ENCODE measurements at regions not wholly inside any gene's neighbourhood (a gene's known extent, or its start where the extent isn't known, plus 50 kb on each side); places are given as distances from the start of the nearest gene placed in this dataset.

GRCh38 chr6:87794922-87795885 lies 93.2 kb upstream of the AKIRIN2 start:
- intact Hi-C loops (cut with DNase I) = no loop called here
- Histone ChIP-seq H3K27ac (no peak overlapping the region), H3K36me3 (no peaks in the 10 kb centered on the region)

GRCh38 chr6:87793315-87793714 lies 91.3 kb upstream of the AKIRIN2 start:
- Histone ChIP-seq H3K9me3 (no peaks in the 10 kb centered on the region), H3K4me1 (no peaks in the 10 kb centered on the region), H3K36me3 (no peaks in the 10 kb centered on the region), H3K27ac (no peak overlapping the region), H3K4me3 (no peak overlapping the region), H3K27me3 (no peaks in the 10 kb centered on the region)
- intact Hi-C loops (cut with DNase I) = no loop called here
- no peak for DNase-seq (ENCODE audit: low spot score in 2 of 2)
- TF ChIP-seq CTCF (IDR thresholded peaks at IDR 0.05) = no peak

More at GRCh38 chr6:87794922-87795885, 93.2 kb upstream of the AKIRIN2 start:
- no peak for DNase-seq (ENCODE audit: low spot score in 2 of 2)
- no peak for TF ChIP-seq CTCF (IDR thresholded peaks at IDR 0.05)
- Histone ChIP-seq H3K4me1 (no peaks in the 10 kb centered on the region), H3K27me3 (no peaks in the 10 kb centered on the region), H3K9me3 (no peaks in the 10 kb centered on the region), H3K4me3 (no peak overlapping the region)

GRCh38 chr6:87791982-87792381 lies 89.9 kb upstream of the AKIRIN2 start:
- intact Hi-C loops (cut with DNase I) = no loop called here
- Histone ChIP-seq H3K27ac (no peak overlapping the region), H3K4me3 (no peak overlapping the region), H3K36me3 (no peaks in the 10 kb centered on the region), H3K27me3 (no peaks in the 10 kb centered on the region), H3K9me3 (no peaks in the 10 kb centered on the region), H3K4me1 (no peaks in the 10 kb centered on the region)
- DNase-seq (ENCODE audit: low spot score in 2 of 2) = no peak
- TF ChIP-seq CTCF (IDR thresholded peaks at IDR 0.05) = no peak

- no peak for DNase-seq (ENCODE audit: low spot score in 2 of 2)
- Histone ChIP-seq H3K4me1 (no peaks in the 10 kb centered on the region), H3K27ac (no peak overlapping the region), H3K4me3 (no peak overlapping the region), H3K27me3 (no peaks in the 10 kb centered on the region), H3K9me3 (no peaks in the 10 kb centered on the region), H3K36me3 (no peaks in the 10 kb centered on the region)
- TF ChIP-seq CTCF (IDR thresholded peaks at IDR 0.05) = no peak
- intact Hi-C loops (cut with DNase I) = no loop called here
These were observed 89.5 kb upstream of the AKIRIN2 start for GRCh38 chr6:87791485-87791884.

- intact Hi-C loops (cut with DNase I) = no loop called here
- H3K36me3 ChIP-seq = no peaks in the 10 kb centered on the region
- no peak overlapping the region for H3K4me3 ChIP-seq
- no peak for TF ChIP-seq CTCF (IDR thresholded peaks at IDR 0.05)
- no peaks in the 10 kb centered on the region for H3K4me1 ChIP-seq
- no peaks in the 10 kb centered on the region for H3K27me3 ChIP-seq
- DNase-seq (ENCODE audit: low spot score in 2 of 2) = no peak
- no peak overlapping the region for H3K27ac ChIP-seq
- H3K9me3 ChIP-seq = no peaks in the 10 kb centered on the region
These were observed 89.0 kb upstream of the AKIRIN2 start for GRCh38 chr6:87791029-87791428.
